ENCODE measurements at regions not wholly inside any gene's neighbourhood (a gene's known extent, or its start where the extent isn't known, plus 50 kb on each side); places are given as distances from the start of the nearest gene placed in this dataset.
"Not testable (repeated sequence)": the region's sequence is repeated elsewhere in the genome, so short reads cannot be mapped to it uniquely, and the experiment has no call there.

GRCh38 chr6:10180138-10181074 lies 234.5 kb downstream of the TFAP2A start:
- DNase-seq (ENCODE audit: low read depth in 2 of 2), result no peak

GRCh38 chr6:10177704-10178103 lies 237.2 kb downstream of the TFAP2A start:
- DNase-seq (ENCODE audit: low read depth in 2 of 2), result no peak

- no peak for DNase-seq (ENCODE audit: low read depth in 2 of 2)
Observed at GRCh38 chr6:10175362-10175761, 239.5 kb downstream of the TFAP2A start.

DNA sequence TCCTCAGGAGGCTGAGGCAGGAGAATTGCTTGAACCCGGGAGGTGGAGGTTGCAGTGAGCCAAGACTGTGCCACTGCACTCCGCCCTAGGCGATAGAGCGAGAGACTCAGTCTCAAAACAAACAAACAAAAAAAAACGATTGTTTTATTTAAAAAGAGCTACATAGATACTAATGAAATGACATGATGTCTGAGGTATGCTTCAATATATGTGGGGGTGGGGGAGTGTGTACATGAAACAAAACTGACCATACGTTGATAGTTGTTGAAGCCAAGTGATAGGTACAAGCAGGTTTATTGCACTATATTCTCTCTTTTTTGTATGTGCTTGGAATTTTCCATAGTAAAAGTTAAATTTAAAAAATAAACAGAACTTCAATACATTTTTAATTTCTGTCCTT lies 240.1 kb downstream of the TFAP2A start:
- DNase-seq (ENCODE audit: low read depth in 2 of 2), result no peak

GRCh38 chr6:10174056-10174455 lies 240.8 kb downstream of the TFAP2A start:
- DNase-seq (ENCODE audit: low read depth in 2 of 2), result no peak

GRCh38 chr6:10171706-10172105 lies 243.2 kb downstream of the TFAP2A start:
- DNase-seq (ENCODE audit: low read depth in 2 of 2), result not testable (repeated sequence)

DNA sequence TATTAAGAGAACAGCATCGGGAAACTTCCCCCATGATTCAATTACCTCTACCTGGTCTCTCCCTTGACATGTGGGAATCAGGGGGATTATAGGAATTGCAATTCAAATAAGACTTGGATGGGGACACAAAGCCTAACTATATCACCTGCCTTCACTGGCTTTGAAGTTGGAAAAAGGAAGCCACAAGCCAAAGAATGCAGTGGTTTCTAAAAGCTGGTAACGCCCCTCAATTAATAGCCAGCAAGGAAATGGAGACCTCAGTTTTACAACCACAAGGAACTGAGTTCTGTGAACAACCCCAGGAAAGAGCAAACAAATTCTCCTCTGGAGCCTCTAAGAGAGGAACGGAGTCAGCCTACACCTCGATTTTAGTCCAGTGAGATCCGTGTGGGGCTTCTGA lies 244.1 kb downstream of the TFAP2A start:
- DNase-seq (ENCODE audit: low read depth in 2 of 2), result no peak

DNA sequence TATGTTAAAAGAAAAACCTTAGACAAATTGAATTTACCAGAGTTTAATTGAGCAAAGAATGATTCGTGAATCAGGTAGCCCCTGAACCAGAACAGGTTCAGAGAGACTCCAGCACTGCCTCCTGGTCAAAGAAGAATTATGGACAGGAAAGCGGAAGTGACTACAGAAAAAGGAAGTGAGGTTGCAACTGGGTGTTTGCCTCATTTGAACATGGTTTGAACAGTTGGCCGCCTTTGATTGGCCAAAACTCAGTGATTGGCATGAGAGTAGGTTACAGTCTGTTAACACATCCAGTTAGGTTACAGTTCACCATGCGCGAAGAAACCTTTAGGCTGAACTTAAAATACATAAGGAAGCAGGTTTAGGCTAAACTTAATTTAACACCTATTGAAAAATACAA lies 248.8 kb downstream of the TFAP2A start:
- DNase-seq (ENCODE audit: low read depth in 2 of 2), result no peak

GRCh38 chr6:10163203-10163962 lies 251.5 kb downstream of the TFAP2A start:
- no peak for DNase-seq (ENCODE audit: low read depth in 2 of 2)

- no peak for DNase-seq (ENCODE audit: low read depth in 2 of 2)
Observed at GRCh38 chr6:10156875-10157274, 258.0 kb downstream of the TFAP2A start.

GRCh38 chr6:10154251-10154650 lies 260.6 kb downstream of the TFAP2A start:
- no peak for DNase-seq (ENCODE audit: low read depth in 2 of 2)

- DNase-seq (ENCODE audit: low read depth in 2 of 2), result no peak
Observed at GRCh38 chr6:10151144-10151915, 263.5 kb downstream of the TFAP2A start.

- no peak for DNase-seq (ENCODE audit: low read depth in 2 of 2)
Observed at GRCh38 chr6:10149603-10150002, 265.3 kb downstream of the TFAP2A start.

- no peak for DNase-seq (ENCODE audit: low read depth in 2 of 2)
Observed at GRCh38 chr6:10146715-10147451, 268.0 kb downstream of the TFAP2A start.

DNA sequence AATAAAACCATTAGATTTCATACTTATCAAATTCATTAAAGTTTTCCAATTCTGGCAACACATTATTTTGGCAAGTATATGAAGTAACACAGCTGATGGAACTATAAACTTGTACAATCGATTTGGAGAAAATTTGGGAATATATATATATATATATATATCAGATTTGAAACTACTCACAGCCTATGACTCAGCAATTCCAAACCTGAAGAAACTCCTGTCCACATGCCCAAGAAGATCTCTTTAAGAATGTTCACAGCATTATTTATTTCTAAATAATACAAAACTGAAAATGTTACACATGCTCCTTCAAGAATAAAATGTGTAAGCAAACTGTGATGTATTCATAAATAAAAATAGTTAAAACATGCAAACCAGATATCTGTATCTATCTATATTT lies 270.1 kb downstream of the TFAP2A start:
- no peak for DNase-seq (ENCODE audit: low read depth in 2 of 2)

- DNase-seq (ENCODE audit: low read depth in 2 of 2), result no peak
Observed at GRCh38 chr6:10141746-10142443, 273.0 kb downstream of the TFAP2A start.

DNA sequence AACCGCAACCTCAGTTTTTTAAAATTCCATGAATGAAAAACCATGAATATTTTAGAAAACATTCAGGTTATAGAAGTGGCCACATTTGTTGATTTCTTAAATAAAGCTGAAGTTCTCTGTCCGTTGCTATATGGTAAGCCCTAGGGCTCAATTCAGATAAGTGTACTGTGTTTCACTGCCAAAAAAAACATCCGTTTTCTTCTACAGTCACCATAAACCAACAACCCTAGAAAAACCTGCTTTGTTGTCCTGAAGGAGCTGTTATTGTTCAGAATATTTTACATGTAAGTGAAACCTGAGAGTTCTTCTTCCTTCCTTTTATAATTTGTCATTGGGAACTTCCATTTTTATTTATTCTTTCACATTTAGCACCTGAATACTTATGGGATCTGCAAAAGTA lies 274.1 kb downstream of the TFAP2A start:
- DNase-seq (ENCODE audit: low read depth in 2 of 2), result no peak

GRCh38 chr6:10140136-10140535 lies 274.7 kb downstream of the TFAP2A start:
- no peak for DNase-seq (ENCODE audit: low read depth in 2 of 2)

- DNase-seq (ENCODE audit: low read depth in 2 of 2), result no peak
Observed at GRCh38 chr6:10138917-10139316, 276.0 kb downstream of the TFAP2A start.

GRCh38 chr6:10136636-10137035 lies 278.2 kb downstream of the TFAP2A start:
- DNase-seq (ENCODE audit: low read depth in 2 of 2), result no peak

DNA sequence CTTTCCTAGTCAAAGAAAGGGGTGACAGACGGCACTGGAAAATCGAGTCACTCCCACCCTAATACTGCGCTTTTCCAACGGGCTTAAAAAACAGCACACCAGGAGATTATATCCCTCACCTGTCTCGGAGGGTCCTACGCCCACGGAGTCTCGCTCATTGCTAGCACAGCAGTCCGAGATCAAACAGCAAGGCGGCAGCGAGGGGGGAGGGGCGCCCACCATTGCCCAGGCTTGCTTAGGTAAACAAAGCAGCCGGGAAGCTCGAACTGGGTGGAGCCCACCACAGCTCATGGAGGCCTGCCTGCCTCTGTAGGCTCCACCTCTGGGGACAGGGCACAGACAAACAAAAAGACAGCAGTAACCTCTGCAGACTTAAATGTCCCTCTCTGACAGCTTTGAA lies 280.7 kb downstream of the TFAP2A start:
- DNase-seq (ENCODE audit: low read depth in 2 of 2), result not testable (repeated sequence)
